Left ventricle myocardium inferior (tissue), 1 donor: ENCODE measurements at regions not wholly inside any gene's neighbourhood (a gene's known extent, or its start where the extent isn't known, plus 50 kb on each side); places are given as distances from the start of the nearest gene placed in this dataset.
"Not testable (repeated sequence)": the region's sequence is repeated elsewhere in the genome, so short reads cannot be mapped to it uniquely, and the experiment has no call there.

Experiments
- DNase-seq: peaks from one replicate; pipeline ENCODE4 v3.0.0-alpha.2; 2020
- H3K27ac ChIP-seq: fragments of 200-600 bp; replicated peaks from 2 replicates; pipeline ENCODE4 v1.8.0; 2021
- H3K27me3 ChIP-seq: fragments of 200-600 bp; 2 replicates; pipeline ENCODE4 v1.8.0; 2021; ENCODE audit warnings: low read depth
- H3K36me3 ChIP-seq: fragments of 200-600 bp; 2 replicates; pipeline ENCODE4 v1.8.0; 2021
- H3K4me1 ChIP-seq: fragments of 200-600 bp; 2 replicates; pipeline ENCODE4 v1.8.0; 2021
- H3K4me3 ChIP-seq: fragments of 200-600 bp; 2 replicates; pipeline ENCODE4 v1.8.0; 2021; ENCODE audit warnings: mild to moderate bottlenecking, moderate library complexity
- H3K9me3 ChIP-seq: fragments of 200-600 bp; replicated peaks from 2 replicates; pipeline ENCODE4 v1.8.0; 2021
- CTCF ChIP-seq: fragments of 200-600 bp; IDR thresholded peaks from 2 replicates; pipeline ENCODE4 v1.8.0; 2021; ENCODE audit warnings: antibody characterized with exemption, mild to moderate bottlenecking, borderline replicate concordance
- intact Hi-C: fragments of 100-400 bp; cut with micrococcal nuclease; formaldehyde crosslinking; loops from one replicate; pipeline ENCODE4 v1.11.0; 2022
- donor health status: DM: no; HTN: yes; CAD: no; lungs with severe emphysema.

GRCh38 chr14:39500253-39500652 lies 68.0 kb upstream of the FBXO33 start:
- no peaks in the 10 kb centered on the region for H3K4me1 ChIP-seq
- intact Hi-C loops: no loop called here

DNA sequence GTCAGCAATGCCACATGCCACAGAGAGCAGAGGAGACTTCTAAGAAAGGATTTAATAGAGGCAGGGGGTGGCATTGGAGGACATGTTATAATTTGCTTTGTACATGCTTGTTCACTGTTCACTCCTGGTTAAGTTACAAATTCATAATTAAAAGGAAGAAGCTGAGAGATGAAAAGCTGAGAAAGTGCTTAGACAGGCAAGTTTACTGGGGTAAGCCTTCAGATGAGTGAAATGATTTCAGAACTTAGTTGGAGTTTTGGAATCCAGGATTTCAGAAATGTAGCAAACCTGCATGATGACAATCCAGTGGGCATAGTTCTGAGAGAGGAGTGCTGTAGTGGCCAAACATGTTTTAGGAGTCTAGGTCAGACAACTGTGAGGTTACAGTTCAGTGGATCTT lies 67.3 kb upstream of the FBXO33 start:
- Histone ChIP-seq H3K27me3 (no peaks in the 10 kb centered on the region), H3K9me3 (peaks cover 5% of the 10 kb centered on the region), H3K4me3 (no peak overlapping the region), H3K27ac (no peak overlapping the region), H3K36me3 (no peaks in the 10 kb centered on the region), H3K4me1 (no peaks in the 10 kb centered on the region)
- TF ChIP-seq CTCF: no peak
- intact Hi-C loops: no loop called here
- no peak for DNase-seq

More at GRCh38 chr14:39500253-39500652, 68.0 kb upstream of the FBXO33 start:
- Histone ChIP-seq H3K27me3 (no peaks in the 10 kb centered on the region), H3K27ac (no peak overlapping the region), H3K36me3 (no peaks in the 10 kb centered on the region), H3K9me3 (peaks cover 5% of the 10 kb centered on the region), H3K4me3 (no peak overlapping the region)
- DNase-seq: no peak
- TF ChIP-seq CTCF: no peak

GRCh38 chr14:39497677-39498076 lies 65.4 kb upstream of the FBXO33 start:
- H3K27ac ChIP-seq, intact Hi-C loops, H3K36me3 ChIP-seq, H3K9me3 ChIP-seq, DNase-seq, H3K27me3 ChIP-seq, H3K4me3 ChIP-seq, H3K4me1 ChIP-seq: not testable (repeated sequence)

GRCh38 chr14:39492267-39492666 lies 60.0 kb upstream of the FBXO33 start:
- intact Hi-C loops: no loop called here
- H3K27ac ChIP-seq: peak overlapping the region; percentile 33
- no peak for TF ChIP-seq CTCF
- no peaks in the 10 kb centered on the region for H3K36me3 ChIP-seq
- H3K9me3 ChIP-seq: peaks cover 5% of the 10 kb centered on the region
- H3K4me3 ChIP-seq: no peak overlapping the region
- DNase-seq: no peak
- peaks cover 18% of the 10 kb centered on the region for H3K4me1 ChIP-seq
- no peaks in the 10 kb centered on the region for H3K27me3 ChIP-seq

DNA sequence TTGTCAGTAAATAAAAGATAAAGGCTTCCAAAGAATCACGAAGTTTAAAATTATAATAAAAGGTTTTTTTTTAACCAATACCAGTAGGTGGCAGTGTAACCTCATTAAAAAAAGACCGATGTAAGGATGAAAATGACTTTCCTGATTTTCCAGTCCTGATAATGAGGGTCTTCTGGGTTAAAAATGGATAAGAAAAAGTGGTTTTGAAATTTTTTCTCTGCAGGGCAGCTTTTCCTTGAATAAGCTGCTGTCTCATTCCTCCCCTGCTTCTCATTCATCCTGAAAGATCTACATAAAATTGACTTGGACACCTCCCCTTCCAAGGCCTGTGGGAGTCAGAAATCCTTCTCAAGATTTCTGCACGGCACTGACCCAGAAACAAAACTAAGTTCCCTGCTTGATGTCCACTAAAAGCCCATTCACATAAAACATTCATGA lies 58.9 kb upstream of the FBXO33 start:
- no peak for DNase-seq
- Histone ChIP-seq H3K9me3 (no peaks in the 10 kb centered on the region), H3K27ac (peak overlapping the region; percentile 33), H3K27me3 (no peaks in the 10 kb centered on the region), H3K4me3 (no peak overlapping the region), H3K4me1 (peaks cover 18% of the 10 kb centered on the region), H3K36me3 (no peaks in the 10 kb centered on the region)
- intact Hi-C loops: no loop called here
- TF ChIP-seq CTCF: peak; percentile 66

DNA sequence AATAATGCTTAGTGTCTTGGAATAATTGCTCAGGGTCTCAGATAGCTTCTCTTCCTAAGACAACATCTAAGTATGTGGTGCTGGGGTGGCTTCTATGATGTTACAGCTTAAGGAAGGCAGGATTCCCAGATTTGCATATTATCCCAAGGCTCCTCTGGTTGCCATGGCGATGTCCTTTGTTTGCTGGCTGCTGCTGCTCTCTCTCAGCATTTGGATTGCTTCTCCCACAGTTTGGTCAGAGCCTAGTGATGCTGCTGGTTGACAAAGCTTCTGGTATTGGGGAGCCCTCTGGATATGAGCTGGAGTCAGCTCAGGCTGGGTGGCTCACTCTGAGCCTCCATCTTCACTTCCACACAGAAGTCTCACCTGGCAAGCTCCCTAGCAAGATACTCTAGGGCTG lies 56.4 kb upstream of the FBXO33 start:
- no peak overlapping the region for H3K4me3 ChIP-seq
- no peaks in the 10 kb centered on the region for H3K27me3 ChIP-seq
- intact Hi-C loops: no loop called here
- H3K4me1 ChIP-seq: peaks cover 18% of the 10 kb centered on the region
- no peaks in the 10 kb centered on the region for H3K36me3 ChIP-seq
- no peak for DNase-seq
- no peak overlapping the region for H3K27ac ChIP-seq
- no peaks in the 10 kb centered on the region for H3K9me3 ChIP-seq
- no peak for TF ChIP-seq CTCF
